HuH-7 (cell line): ENCODE measurements at regions not wholly inside any gene's neighbourhood (a gene's known extent, or its start where the extent isn't known, plus 50 kb on each side); places are given as distances from the start of the nearest gene placed in this dataset.
"Not testable (repeated sequence)": the region's sequence is repeated elsewhere in the genome, so short reads cannot be mapped to it uniquely, and the experiment has no call there.

Source experiments
- DNase-seq: peaks from one replicate; pipeline ENCODE4 v3.0.0; 2011; ENCODE audit warnings: low spot score

DNA sequence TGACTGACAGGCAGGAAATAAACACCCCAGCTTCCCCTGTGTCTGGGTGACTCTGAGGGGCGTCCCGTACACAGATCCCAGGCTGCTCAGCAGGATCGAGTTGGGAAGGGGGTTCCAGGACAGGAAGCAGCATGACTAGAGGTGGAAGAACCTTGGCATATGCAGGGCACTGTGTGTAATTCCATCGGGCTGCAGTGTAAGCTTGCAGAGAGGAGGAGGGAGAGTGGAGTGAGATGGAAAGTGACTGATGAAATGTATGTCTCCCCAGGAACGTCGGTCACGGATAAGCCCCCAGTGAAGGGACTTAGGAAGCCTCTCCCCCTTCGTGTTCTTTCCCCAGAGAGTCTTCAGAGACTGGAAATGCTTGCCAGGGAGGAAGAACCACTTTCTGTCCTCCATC, 198.4 kb upstream of the SULF2 start:
- not testable (repeated sequence) for DNase-seq

DNA sequence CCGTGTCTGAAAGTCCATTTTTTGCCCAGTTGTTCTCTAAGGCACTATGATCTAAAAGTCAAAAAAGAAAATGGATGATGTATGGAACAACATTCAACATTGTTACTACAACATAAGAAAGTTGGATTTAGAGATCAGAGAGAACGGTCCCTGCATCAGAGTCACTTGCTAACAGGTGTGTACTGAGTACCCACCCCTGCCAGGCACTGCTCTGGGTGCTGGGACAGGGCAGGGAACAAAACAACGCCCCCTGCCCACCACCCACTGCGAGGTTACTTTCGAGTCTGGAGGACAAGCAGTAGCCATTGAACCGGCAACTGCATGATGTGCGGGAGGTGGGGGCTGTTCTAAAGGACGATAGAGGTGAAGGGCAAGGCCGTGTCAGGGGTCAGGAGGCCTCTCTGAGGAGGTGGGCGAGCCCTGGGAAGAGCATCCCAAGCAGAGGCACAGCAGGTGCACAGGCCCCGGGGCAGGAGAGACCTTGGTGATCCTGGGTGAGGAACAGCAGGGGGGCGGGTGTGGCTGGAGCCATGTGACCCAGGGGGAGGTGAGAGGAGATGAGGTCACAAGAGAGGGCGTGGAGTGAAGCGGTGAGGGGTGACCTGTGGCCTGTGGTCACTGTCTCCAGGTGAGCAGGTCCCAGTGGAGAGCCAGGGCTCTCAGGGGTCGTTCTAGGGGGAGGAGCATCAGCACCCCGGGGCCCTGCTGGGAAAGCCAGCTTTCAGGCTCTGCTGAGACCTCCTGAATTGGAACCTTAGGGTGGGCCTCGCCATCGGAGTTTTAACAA, 197.5 kb upstream of the SULF2 start:
- no peak for DNase-seq

DNA sequence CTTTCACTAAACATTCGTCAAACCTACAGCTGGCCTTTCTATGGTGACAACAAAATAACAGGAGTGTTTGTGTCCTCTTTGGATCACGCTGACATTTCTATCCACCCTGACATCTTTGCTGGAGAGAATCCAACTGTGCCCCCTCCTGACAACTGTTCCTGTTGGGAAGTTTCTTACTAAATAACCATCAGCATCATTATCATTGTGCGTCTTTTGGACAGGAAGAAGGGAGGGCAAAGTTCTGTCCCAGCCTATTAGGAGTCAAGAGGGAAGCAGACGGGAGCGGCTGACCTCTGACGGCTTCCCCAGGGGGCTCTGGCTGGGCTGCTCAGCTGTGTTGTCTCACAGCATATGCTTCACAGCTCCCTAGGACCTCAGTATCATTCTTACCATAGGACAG, 195.9 kb upstream of the SULF2 start:
- DNase-seq, result no peak

GRCh38 chr20:47980336-47981177, 195.3 kb upstream of the SULF2 start:
- no peak for DNase-seq

GRCh38 chr20:47979361-47980095, 194.2 kb upstream of the SULF2 start:
- not testable (repeated sequence) for DNase-seq

DNA sequence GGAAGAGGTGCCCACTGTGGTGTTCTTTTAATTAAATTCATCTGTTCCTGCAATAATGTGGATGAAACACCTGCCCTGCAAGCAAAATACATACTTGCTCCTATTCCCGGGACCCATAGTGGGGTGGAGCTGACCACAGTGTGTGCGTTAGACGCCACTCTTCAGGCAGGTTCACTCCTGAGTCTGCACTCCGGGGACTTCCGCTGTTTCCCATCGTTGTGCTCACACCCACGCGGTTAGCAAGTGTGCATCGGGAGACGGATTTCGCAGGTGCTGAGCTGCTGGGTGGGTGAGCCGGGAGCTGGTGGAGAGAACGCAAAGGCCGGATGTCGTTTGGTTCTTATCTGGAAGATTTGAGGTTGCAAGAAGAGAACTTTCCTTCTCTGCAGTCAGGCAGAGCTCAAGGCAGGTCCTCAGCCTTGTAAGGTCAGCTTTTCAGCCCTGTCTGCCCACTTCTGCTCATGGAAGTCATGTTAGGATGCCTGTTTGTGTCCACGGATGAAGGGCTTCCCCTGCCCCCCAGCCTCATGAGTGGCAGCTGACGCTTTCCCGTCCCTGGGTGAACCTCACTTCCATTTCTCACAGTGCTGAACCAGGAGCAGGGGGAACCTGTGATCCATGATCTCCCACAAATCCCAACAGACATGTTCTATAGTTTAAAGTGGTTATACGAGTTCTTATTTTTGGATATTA, 193.3 kb upstream of the SULF2 start:
- DNase-seq, result not testable (repeated sequence)

- DNase-seq, result not testable (repeated sequence)
Measured at GRCh38 chr20:47977789-47978252, 192.5 kb upstream of the SULF2 start.

GRCh38 chr20:47977017-47977788, 191.9 kb upstream of the SULF2 start:
- not testable (repeated sequence) for DNase-seq

DNA sequence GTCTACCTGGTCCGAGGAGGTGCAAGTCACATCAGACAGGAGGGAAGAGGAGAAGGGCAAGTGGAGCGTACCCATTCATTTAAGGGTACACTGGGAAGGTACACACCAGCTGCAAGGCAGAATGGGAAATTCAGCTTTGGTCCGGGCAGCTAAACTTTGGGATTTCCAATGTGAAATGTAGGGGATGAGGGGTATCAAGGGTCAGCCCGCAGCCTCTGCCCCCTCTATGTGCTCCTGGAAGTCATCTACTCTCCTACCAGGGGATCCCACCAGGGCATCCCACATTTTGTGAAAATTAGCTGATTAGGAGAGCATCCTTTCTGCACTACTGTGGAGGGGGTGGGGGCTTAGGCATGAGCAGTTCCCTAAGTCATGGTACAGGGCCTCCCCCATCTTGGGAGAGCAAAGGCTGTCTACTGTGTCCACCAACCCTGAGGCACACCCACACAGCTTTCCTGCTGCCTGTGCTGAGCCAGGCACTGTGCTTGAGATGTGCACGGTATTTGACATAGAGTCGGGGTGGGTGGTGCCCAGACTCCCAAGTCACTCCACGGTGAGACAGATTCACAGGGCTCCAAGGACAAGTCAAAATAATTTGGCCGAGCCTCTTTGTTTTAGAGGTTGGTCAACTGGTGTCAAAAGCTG, 189.1 kb upstream of the SULF2 start:
- no peak for DNase-seq

GRCh38 chr20:47973519-47974233, 188.4 kb upstream of the SULF2 start:
- DNase-seq, result peak; percentile 49

DNA sequence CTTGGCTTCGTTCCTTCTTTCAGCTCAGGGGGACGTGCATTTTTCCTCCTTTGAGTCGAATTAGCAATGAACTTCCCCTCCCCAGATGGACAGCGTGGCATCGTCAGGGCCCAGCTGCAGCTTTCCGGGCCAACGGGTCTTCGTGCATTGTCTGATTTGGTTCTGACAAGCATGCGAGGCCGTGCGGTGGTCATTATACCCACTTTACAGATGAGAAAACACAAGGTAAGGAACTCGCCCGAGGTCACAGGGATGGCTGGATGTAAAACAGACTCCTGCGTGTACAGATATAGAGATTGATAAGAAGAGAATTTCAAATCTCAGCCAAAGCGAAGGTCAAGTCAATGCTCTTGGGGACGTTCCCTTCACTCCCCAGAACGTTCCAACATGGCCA, 187.6 kb upstream of the SULF2 start:
- no peak for DNase-seq

- peak; percentile 56 for DNase-seq
Measured at GRCh38 chr20:47972297-47972915, 187.1 kb upstream of the SULF2 start.

- DNase-seq, result no peak
Measured at GRCh38 chr20:47971058-47971791, 185.9 kb upstream of the SULF2 start.

DNA sequence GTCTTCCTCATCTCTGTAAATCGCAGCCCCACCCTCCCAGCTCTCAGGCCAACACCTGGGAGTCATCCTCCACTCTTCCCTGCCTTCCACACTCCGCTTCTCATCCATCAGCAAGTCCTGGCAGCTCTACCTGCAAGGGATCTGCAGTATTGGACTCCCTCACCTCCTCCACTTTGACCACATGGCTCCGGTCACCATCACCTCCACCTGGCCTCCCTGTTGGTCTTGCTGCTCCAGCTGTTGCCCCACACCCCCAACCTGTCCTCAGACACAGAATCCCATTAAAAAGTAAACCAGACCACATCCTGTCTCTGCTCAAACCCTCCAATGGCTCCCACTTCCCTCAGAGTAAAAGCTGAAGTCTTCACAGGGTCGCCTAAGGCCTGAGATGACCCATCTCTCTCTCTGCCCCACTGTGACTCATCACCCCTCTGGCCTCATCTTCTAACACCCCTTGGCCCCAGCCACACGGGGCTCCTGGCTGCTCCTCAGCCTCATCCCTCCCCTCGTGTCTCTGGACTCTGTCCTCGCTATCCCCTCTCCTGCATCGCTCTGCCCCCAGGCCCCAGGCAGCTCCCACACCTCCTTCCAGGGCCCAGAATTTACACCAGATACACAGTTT, 185.1 kb upstream of the SULF2 start:
- DNase-seq, result no peak

DNA sequence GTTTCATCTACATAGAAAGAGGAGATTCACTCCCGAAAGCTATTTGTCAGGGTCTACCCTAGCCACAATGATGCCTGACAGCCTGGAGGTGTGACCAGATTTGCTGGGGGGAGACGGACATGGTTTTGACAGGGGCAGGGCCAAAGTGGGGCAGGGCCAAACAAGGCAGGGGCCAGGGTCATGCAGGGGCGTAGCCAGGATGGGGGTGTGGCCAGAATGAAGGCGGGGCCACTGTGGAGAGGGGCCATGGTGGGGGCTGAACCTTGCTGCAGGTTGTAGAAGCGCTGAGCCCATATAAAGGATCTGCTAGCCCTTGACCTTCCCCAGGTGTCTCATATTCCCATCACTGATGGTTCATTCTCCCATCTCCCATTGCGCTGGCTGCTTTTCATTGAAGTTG, 184.1 kb upstream of the SULF2 start:
- DNase-seq, result no peak

GRCh38 chr20:47968541-47969310, 183.4 kb upstream of the SULF2 start:
- no peak for DNase-seq

DNA sequence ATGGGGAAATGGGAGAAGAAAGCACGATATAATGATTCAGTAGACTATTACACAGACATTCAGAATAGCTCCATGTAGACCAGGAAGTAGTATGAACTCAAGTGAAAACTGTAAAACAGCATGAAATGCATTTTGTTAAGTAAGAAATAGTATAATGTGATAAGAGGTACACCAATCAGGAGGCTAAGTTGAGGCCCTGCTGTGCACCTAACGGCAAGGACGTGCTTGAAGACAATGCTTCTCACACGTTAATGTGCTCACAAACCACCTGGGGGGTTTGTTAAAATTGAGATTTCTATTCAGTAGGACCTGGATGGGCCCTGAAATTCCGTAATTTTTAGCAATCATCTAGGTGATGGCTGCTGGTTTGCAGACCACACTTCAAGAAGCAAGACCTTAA, 178.9 kb upstream of the SULF2 start:
- DNase-seq, result no peak
